DOHH2 (cell line): ENCODE measurements at regions not wholly inside any gene's neighbourhood (a gene's known extent, or its start where the extent isn't known, plus 50 kb on each side); places are given as distances from the start of the nearest gene placed in this dataset.

Experiments used
- CTCF ChIP-seq: fragments of 200-600 bp; sonication (generic); IDR thresholded peaks from one replicate; pipeline ENCODE4 v1.5.1; 2014; ENCODE audit warnings: antibody characterized with exemption, mild to moderate bottlenecking, low read depth, low read length; ENCODE audit not compliant: poor library complexity, severe bottlenecking
- EZH2phosphoT487 ChIP-seq: fragments of 200-600 bp; sonication (generic); IDR thresholded peaks from 2 replicates; pipeline ENCODE4 v1.6.1; 2017; ENCODE audit warnings: borderline replicate concordance, mild to moderate bottlenecking, antibody characterized with exemption, low read length, moderate library complexity, mixed read lengths

GRCh38 chr6:27668442-27669294 is 195.8 kb upstream of the ZNF184 start:
- TF ChIP-seq CTCF: no peak
- TF ChIP-seq EZH2phosphoT487: no peak
